ENCODE measurements at regions not wholly inside any gene's neighbourhood (a gene's known extent, or its start where the extent isn't known, plus 50 kb on each side); places are given as distances from the start of the nearest gene placed in this dataset.

- no peak overlapping the region for H3K4me3 ChIP-seq (ENCODE audit: low read depth, low read length)
- TF ChIP-seq, protein P1, sequence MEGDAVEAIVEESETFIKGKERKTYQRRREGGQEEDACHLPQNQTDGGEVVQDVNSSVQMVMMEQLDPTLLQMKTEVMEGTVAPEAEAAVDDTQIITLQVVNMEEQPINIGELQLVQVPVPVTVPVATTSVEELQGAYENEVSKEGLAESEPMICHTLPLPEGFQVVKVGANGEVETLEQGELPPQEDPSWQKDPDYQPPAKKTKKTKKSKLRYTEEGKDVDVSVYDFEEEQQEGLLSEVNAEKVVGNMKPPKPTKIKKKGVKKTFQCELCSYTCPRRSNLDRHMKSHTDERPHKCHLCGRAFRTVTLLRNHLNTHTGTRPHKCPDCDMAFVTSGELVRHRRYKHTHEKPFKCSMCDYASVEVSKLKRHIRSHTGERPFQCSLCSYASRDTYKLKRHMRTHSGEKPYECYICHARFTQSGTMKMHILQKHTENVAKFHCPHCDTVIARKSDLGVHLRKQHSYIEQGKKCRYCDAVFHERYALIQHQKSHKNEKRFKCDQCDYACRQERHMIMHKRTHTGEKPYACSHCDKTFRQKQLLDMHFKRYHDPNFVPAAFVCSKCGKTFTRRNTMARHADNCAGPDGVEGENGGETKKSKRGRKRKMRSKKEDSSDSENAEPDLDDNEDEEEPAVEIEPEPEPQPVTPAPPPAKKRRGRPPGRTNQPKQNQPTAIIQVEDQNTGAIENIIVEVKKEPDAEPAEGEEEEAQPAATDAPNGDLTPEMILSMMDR (IDR thresholded peaks at IDR 0.05; ENCODE audit: insufficient read depth, low read depth, low read length, missing control alignments), result no peak
- no peak for DNase-seq (ENCODE audit: low read depth)
These were observed 145.3 kb downstream of the FOXL1 start for GRCh38 chr16:86723689-86724088.

DNA sequence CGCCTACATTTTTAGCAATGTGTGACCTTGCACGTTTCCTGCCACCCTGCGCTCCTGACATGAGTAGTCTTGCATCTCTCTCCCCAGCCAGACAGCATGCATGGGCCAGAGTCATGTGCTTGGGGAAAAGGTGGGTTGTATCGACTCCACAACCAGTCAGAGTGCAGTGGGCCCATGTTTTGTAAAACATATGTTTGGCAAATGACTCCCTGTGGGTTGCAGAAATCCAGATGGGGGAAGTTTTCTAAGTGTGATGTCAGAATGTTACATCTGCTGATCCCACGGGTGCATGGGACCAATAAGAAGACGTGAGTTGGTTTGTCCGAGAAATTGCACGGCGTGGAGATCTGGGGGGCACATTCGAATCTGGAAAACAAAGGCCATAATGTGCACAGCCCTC lies 147.1 kb downstream of the FOXL1 start:
- DNase-seq (ENCODE audit: low read depth), result no peak
- H3K4me3 ChIP-seq (ENCODE audit: low read depth, low read length), result no peak overlapping the region
- TF ChIP-seq, protein P1 (IDR thresholded peaks at IDR 0.05; ENCODE audit: insufficient read depth, low read depth, low read length, missing control alignments), result no peak

DNA sequence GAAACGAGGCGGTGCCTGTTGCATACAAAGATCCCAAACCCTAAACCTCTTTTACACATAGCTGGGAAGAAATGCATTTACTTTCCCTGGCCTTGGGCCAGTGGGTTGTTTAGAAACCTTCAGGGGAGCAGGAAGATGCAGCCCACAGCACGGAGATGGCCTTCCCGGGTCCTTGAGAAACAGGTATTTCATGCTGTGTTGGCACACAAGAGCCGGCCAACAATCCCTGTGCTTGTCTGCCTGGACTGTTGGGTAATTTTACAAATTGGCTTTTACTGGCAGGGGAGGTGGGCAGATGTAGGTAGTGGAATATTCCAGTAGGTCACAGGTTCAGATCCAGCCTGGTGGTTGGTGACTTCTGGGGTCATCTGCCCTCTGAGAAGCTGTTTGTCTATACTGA lies 148.0 kb downstream of the FOXL1 start:
- H3K4me3 ChIP-seq (ENCODE audit: low read depth, low read length), result no peak overlapping the region
- TF ChIP-seq, protein P1 (IDR thresholded peaks at IDR 0.05; ENCODE audit: insufficient read depth, low read depth, low read length, missing control alignments), result no peak
- DNase-seq (ENCODE audit: low read depth), result no peak

- TF ChIP-seq, protein P1 (IDR thresholded peaks at IDR 0.05; ENCODE audit: insufficient read depth, low read depth, low read length, missing control alignments), result no peak
- no peak overlapping the region for H3K4me3 ChIP-seq (ENCODE audit: low read depth, low read length)
- DNase-seq (ENCODE audit: low read depth), result no peak
These were observed 148.8 kb downstream of the FOXL1 start for GRCh38 chr16:86727131-86727530.

GRCh38 chr16:86727632-86728031 lies 149.3 kb downstream of the FOXL1 start:
- TF ChIP-seq, protein P1 (IDR thresholded peaks at IDR 0.05; ENCODE audit: insufficient read depth, low read depth, low read length, missing control alignments), result no peak
- no peak overlapping the region for H3K4me3 ChIP-seq (ENCODE audit: low read depth, low read length)
- DNase-seq (ENCODE audit: low read depth), result no peak

- TF ChIP-seq, protein P1 (IDR thresholded peaks at IDR 0.05; ENCODE audit: insufficient read depth, low read depth, low read length, missing control alignments), result no peak
- H3K4me3 ChIP-seq (ENCODE audit: low read depth, low read length), result no peak overlapping the region
- DNase-seq (ENCODE audit: low read depth), result no peak
These were observed 151.3 kb downstream of the FOXL1 start for GRCh38 chr16:86729686-86730085.

GRCh38 chr16:86730086-86730485 lies 151.7 kb downstream of the FOXL1 start:
- TF ChIP-seq, protein P1 (IDR thresholded peaks at IDR 0.05; ENCODE audit: insufficient read depth, low read depth, low read length, missing control alignments), result no peak
- H3K4me3 ChIP-seq (ENCODE audit: low read depth, low read length), result no peak overlapping the region
- DNase-seq (ENCODE audit: low read depth), result no peak

Data from GM12865 (cell line).